K562 (cell line): ENCODE measurements at regions not wholly inside any gene's neighbourhood (a gene's known extent, or its start where the extent isn't known, plus 50 kb on each side); places are given as distances from the start of the nearest gene placed in this dataset.

ENCODE experiments used
- ATAC-seq: fragments of 200-7000 bp; cut with Tn5 transposase; 3 replicates; pipeline ENCODE4 v1.9.1; 2020; ENCODE audit warnings: moderate library complexity
- BruUV-seq: library from RNA; stranded (reverse); fragments of 400-500 nt; replicated peaks from 2 replicates; lab custom pipeline; 2021; lab: Mats Ljungman, UMichigan
- CTCF ChIA-PET: fragments of 300-600 bp; formaldehyde crosslinking; extraction: SDS; loops from one replicate; lab custom pipeline; 2021; ENCODE audit warnings: low intra/inter-chr PET ratio; lab: Yijun Ruan, JAX
- POLR2A ChIA-PET: fragments of 300-600, 350-650 bp; sonication (Branson Sonifier 250); formaldehyde crosslinking; extraction: SDS; loops from one replicate; lab custom pipeline; 2021; ENCODE audit warnings: antibody characterized with exemption, inconsistent platforms; lab: Yijun Ruan, JAX
- DNase-seq, 4 experiments: peaks; one replicate each; pipeline versions ENCODE4 v3.0.0 to v3.0.0-alpha.2; 2011 to 2018; ENCODE audit warnings: low spot score in 3 of 4, mixed read lengths in 3 of 4; ENCODE audit errors: extremely low read depth in 1 of 4
- FAIRE-seq: peaks from 2 replicates; lab custom pipeline; 2011; peaks lifted over from hg19 to GRCh38; lab: Jason Lieb, UNC
- H2AFZ ChIP-seq: 2 replicates; pipeline ENCODE4 v1.6.0; 2011; ENCODE audit warnings: low read depth, low read length, control low read depth, inconsistent platforms
- H3K27ac ChIP-seq: fragments of 200-600 bp; 3 replicates; pipeline ENCODE4 v1.8.0; 2011; ENCODE audit warnings: low read depth, mild to moderate bottlenecking, control low read depth, inconsistent platforms, low read length, moderate library complexity, mixed read lengths; ENCODE audit errors: extremely low read depth
- H3K27me3 ChIP-seq, 2 experiments: fragments of 300-600 bp in 1 of 2; 2 replicates in 1 of 2; 3 replicates in 1 of 2; pipeline versions ENCODE4 v1.6.0 to v1.8.0; 2011; ENCODE audit warnings: inconsistent platforms in 2 of 2, low read length in 2 of 2, mild to moderate bottlenecking in 1 of 2, mixed read lengths in 1 of 2, moderate library complexity in 1 of 2; ENCODE audit not compliant: control insufficient read depth in 2 of 2, insufficient read depth in 2 of 2
- H3K36me3 ChIP-seq: fragments of 300-600 bp; 3 replicates; pipeline ENCODE4 v1.8.0; 2011; ENCODE audit warnings: mild to moderate bottlenecking, low read length, inconsistent platforms; ENCODE audit not compliant: control insufficient read depth, insufficient read depth
- H3K4me1 ChIP-seq, 2 experiments: fragments of 200-600 bp in 1 of 2; replicated peaks in 1 of 2; 2 replicates in 1 of 2; 3 replicates in 1 of 2; pipeline versions ENCODE4 v1.5.1 to v1.8.0; 2011; ENCODE audit warnings: inconsistent platforms in 2 of 2, low read length in 2 of 2, mild to moderate bottlenecking in 1 of 2, mixed read lengths in 1 of 2, moderate library complexity in 1 of 2; ENCODE audit not compliant: control insufficient read depth in 2 of 2, insufficient read depth in 2 of 2
- H3K4me2 ChIP-seq: 2 replicates; pipeline ENCODE4 v1.6.1; 2011; ENCODE audit warnings: low read length, control low read depth, inconsistent platforms, mixed read lengths; ENCODE audit not compliant: insufficient read depth
- H3K4me3 ChIP-seq: fragments of 200-600 bp; sonication (generic), shearing (Covaris generic); 2 replicates; pipeline ENCODE4 v1.5.1; 2016; ENCODE audit warnings: control low read depth, inconsistent platforms
- H3K79me2 ChIP-seq: fragments of 200-600 bp; 3 replicates; pipeline ENCODE4 v1.8.0; 2011; ENCODE audit warnings: low read length, inconsistent platforms; ENCODE audit not compliant: control insufficient read depth, insufficient read depth
- H3K9ac ChIP-seq, 2 experiments: 2 replicates each; pipeline versions ENCODE4 v1.6.0 to v1.6.1; 2011; ENCODE audit warnings: low read depth in 2 of 2, low read length in 2 of 2, control low read depth in 1 of 2, inconsistent platforms in 1 of 2, mild to moderate bottlenecking in 1 of 2, mixed read lengths in 1 of 2; ENCODE audit not compliant: insufficient read depth in 1 of 2
- H3K9me1 ChIP-seq: one replicate; pipeline ENCODE4 v1.6.0; 2011; ENCODE audit warnings: inconsistent platforms, mild to moderate bottlenecking, low read length, moderate library complexity; ENCODE audit not compliant: control insufficient read depth, insufficient read depth
- H3K9me3 ChIP-seq: replicated peaks from 2 replicates; pipeline ENCODE4 v1.5.1; 2011; ENCODE audit warnings: low read depth, low read length, inconsistent platforms; ENCODE audit not compliant: control insufficient read depth, insufficient read depth
- H4K20me1 ChIP-seq: replicated peaks from 2 replicates; pipeline ENCODE4 v1.6.1; 2011; ENCODE audit warnings: low read length, inconsistent platforms, mixed read lengths; ENCODE audit not compliant: control insufficient read depth, insufficient read depth
- ARID1B ChIP-seq: fragments of 450-650 bp; IDR thresholded peaks from 2 replicates; pipeline ENCODE4 v1.6.1; 2016; ENCODE audit warnings: antibody characterized with exemption, mild to moderate bottlenecking, inconsistent platforms
- FOS ChIP-seq: IDR thresholded peaks from 3 replicates; pipeline ENCODE4 v1.6.1; 2011; ENCODE audit not compliant: insufficient read length; ENCODE audit errors: extremely low read depth
- FOSL1 ChIP-seq: fragments of 200-800 bp; sonication (Bioruptor generic); conservative IDR thresholded peaks from 2 replicates; pipeline ENCODE4 v1.6.1; 2016; ENCODE audit warnings: missing genetic modification characterization, missing compliant biosample characterization
- JUND ChIP-seq, 2 experiments: IDR thresholded peaks; 2 replicates in 1 of 2; 3 replicates in 1 of 2; pipeline ENCODE4 v1.6.1; 2011; ENCODE audit warnings: borderline replicate concordance in 2 of 2, low read depth in 2 of 2, low read length in 2 of 2, improper control_type of control experiment in 1 of 2, missing biosample characterization in 1 of 2, missing genetic modification characterization in 1 of 2, missing genetic modification reagents in 1 of 2
- MEIS2 ChIP-seq: fragments of 450-650 bp; IDR thresholded peaks from 2 replicates; pipeline ENCODE4 v1.6.1; 2014; ENCODE audit warnings: mild to moderate bottlenecking; ENCODE audit not compliant: partially characterized antibody
- SMARCA4 ChIP-seq: fragments of 450-650 bp; IDR thresholded peaks from 2 replicates; pipeline ENCODE4 v1.6.1; 2016
- SUPT5H ChIP-seq: fragments of 450-650 bp; IDR thresholded peaks from 2 replicates; pipeline ENCODE4 v1.6.1; 2016
- TEAD4 ChIP-seq, 2 experiments: sonication (generic) in 1 of 2; formaldehyde crosslinking in 1 of 2; IDR thresholded peaks; 2 replicates each; pipeline versions ENCODE4 v1.6.1 to v1.8.0; 2012 to 2022; ENCODE audit warnings: borderline replicate concordance in 1 of 2, inconsistent platforms in 1 of 2, low read length in 1 of 2, mild to moderate bottlenecking in 1 of 2, missing genetic modification reagents in 1 of 2
- WGBS: fragments of 100-300 bp; shearing (Covaris generic); methylation state at CpG from one replicate; pipeline ENCODE4 v1.1.6; 2016; ENCODE audit warnings: low coverage, mixed read lengths; ENCODE audit not compliant: insufficient coverage; ENCODE audit errors: missing lambda C conversion rate; 5-methylcytosine and 5-hydroxymethylcytosine counted together
- in situ Hi-C: fragments of 300-500 bp; cut with MboI; formaldehyde crosslinking; loops from 4 replicates; pipeline ENCODE4 v1.15.0; 2018; ENCODE audit warnings: inconsistent platforms, mixed read lengths
- intact Hi-C: fragments of 100-400 bp; cut with micrococcal nuclease; formaldehyde crosslinking; loops from 2 replicates; pipeline ENCODE4 v1.14.2; 2022
- TF ChIP-seq, protein P1 (sequence below): fragments of 450-650 bp; IDR thresholded peaks from 2 replicates; pipeline ENCODE4 v1.6.1; 2016
- TF ChIP-seq, protein P2 (sequence below), 2 experiments: fragments of 450-650 bp in 1 of 2; sonication (generic) in 1 of 2; formaldehyde crosslinking in 1 of 2; IDR thresholded peaks in 1 of 2; conservative IDR thresholded peaks in 1 of 2; 2 replicates each; pipeline versions ENCODE4 v1.6.1 to v1.8.1; 2016 to 2023; ENCODE audit warnings: mild to moderate bottlenecking in 2 of 2, moderate library complexity in 2 of 2, inconsistent platforms in 1 of 2, missing genetic modification reagents in 1 of 2

DNA sequence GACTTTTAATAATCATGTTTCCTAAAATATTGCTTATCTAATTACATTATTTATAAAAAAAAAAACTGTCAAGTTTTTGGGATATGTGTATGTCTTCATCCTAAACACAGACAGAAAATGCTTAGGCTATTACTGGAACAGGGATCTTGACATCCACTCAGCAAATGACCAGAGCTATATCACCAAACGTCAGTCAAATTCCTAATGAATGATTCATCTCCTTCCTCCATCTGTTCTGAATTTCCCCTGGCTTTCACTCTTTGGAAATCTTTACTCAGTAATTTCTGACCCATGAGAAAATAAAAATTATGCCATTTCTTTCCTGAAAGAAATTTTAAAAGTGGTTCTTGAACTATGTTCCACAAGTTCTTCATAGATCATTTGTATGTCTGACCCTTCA lies 552.4 kb upstream of the KCND2 start:
- BruUV-seq = no TSS peak
- POLR2A ChIA-PET = interaction anchor here (0.7 kb wide), 1 partner anchor 1528 kb away, joined by 3 read pairs; no protein-coding TSS in a partner anchor
- Histone ChIP-seq H3K27ac (no peak overlapping the region), H3K27me3 (no peaks in the 10 kb centered on the region), H3K79me2 (peaks cover 8% of the 10 kb centered on the region; the same call in 1 of the 3 replicates), H3K9me3 (no peaks in the 10 kb centered on the region), H4K20me1 (no peaks in the 10 kb centered on the region), H3K9ac (no peak overlapping the region), H3K4me3 (no peak overlapping the region), H3K4me2 (no peak overlapping the region), H3K4me1 (no peaks in the 10 kb centered on the region), H3K9me1 (no peaks in the 10 kb centered on the region), H2AFZ (no peak overlapping the region), H3K36me3 (no peaks in the 10 kb centered on the region; the same call in 2 of the 3 replicates)
- in situ Hi-C loops (no loop called here), intact Hi-C loops (no loop called here)
- TF ChIP-seq ARID1B (0 out of 2 replicates have a peak, but pooled peaks have one; percentile 18), SMARCA4 (0 out of 2 replicates have a peak, but pooled peaks have one; percentile 25), FOSL1 (tag) (0 out of 2 replicates have a peak, but pooled peaks have one; percentile 28), SUPT5H (no peak), JUND (IDR thresholded peaks at IDR 0.05; ENCODE audit: borderline replicate concordance, low read depth, low read length) (peak; percentile 59; the same call in 1 of the 2 replicates), JUND (tag; IDR thresholded peaks at IDR 0.05; ENCODE audit: borderline replicate concordance, low read depth, low read length) (peak; percentile 47; the same call in 2 of the 3 replicates), FOS (no peak), MEIS2 (peak; percentile 18), TEAD4 (IDR thresholded peaks at IDR 0.05; ENCODE audit: low read length) (0 out of 2 replicates have a peak, but pooled peaks have one; percentile 11), TEAD4 (CRISPR knock-in tag; IDR thresholded peaks at IDR 0.05; ENCODE audit: borderline replicate concordance) (no peak)
- TF ChIP-seq, protein P1, sequence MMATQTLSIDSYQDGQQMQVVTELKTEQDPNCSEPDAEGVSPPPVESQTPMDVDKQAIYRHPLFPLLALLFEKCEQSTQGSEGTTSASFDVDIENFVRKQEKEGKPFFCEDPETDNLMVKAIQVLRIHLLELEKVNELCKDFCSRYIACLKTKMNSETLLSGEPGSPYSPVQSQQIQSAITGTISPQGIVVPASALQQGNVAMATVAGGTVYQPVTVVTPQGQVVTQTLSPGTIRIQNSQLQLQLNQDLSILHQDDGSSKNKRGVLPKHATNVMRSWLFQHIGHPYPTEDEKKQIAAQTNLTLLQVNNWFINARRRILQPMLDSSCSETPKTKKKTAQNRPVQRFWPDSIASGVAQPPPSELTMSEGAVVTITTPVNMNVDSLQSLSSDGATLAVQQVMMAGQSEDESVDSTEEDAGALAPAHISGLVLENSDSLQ = peak; percentile 61
- TF ChIP-seq, protein P2, sequence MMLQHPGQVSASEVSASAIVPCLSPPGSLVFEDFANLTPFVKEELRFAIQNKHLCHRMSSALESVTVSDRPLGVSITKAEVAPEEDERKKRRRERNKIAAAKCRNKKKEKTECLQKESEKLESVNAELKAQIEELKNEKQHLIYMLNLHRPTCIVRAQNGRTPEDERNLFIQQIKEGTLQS (IDR thresholded peaks at IDR 0.05) = 0 out of 2 replicates have a peak, but pooled peaks have one; percentile 43
- TF ChIP-seq, protein P2 (CRISPR knock-in tag; conservative IDR thresholded peaks at IDR 0.05) = no peak
- FAIRE-seq (peak; percentile 44), DNase-seq (peak in 1 of 4 experiments; percentile 12), ATAC-seq (no peak)
- CTCF ChIA-PET = no interaction called here
- WGBS = 4% methylated on average over 1 of the region's 1 CpG
